ENCODE measurements at regions not wholly inside any gene's neighbourhood (a gene's known extent, or its start where the extent isn't known, plus 50 kb on each side); places are given as distances from the start of the nearest gene placed in this dataset.
"Not testable (repeated sequence)": the region's sequence is repeated elsewhere in the genome, so short reads cannot be mapped to it uniquely, and the experiment has no call there.

GRCh38 chr2:16200554-16201193 lies 260.3 kb downstream of the MYCN start:
- DNase-seq (ENCODE audit: low read depth): no peak

- no peak for DNase-seq (ENCODE audit: low read depth)
These were observed 259.7 kb downstream of the MYCN start for GRCh38 chr2:16199882-16200553.

- DNase-seq (ENCODE audit: low read depth): not testable (repeated sequence)
These were observed 258.9 kb downstream of the MYCN start for GRCh38 chr2:16199241-16199640.

- DNase-seq (ENCODE audit: low read depth): no peak
These were observed 258.0 kb downstream of the MYCN start for GRCh38 chr2:16198166-16198912.

GRCh38 chr2:16197504-16198147 lies 257.3 kb downstream of the MYCN start:
- DNase-seq (ENCODE audit: low read depth): no peak

GRCh38 chr2:16196687-16197503 lies 256.5 kb downstream of the MYCN start:
- DNase-seq (ENCODE audit: low read depth): no peak

- DNase-seq (ENCODE audit: low read depth): no peak
These were observed 255.3 kb downstream of the MYCN start for GRCh38 chr2:16195681-16196070.

GRCh38 chr2:16194931-16195680 lies 254.8 kb downstream of the MYCN start:
- DNase-seq (ENCODE audit: low read depth): no peak

GRCh38 chr2:16194530-16194929 lies 254.2 kb downstream of the MYCN start:
- no peak for DNase-seq (ENCODE audit: low read depth)

GRCh38 chr2:16194096-16194390 lies 253.7 kb downstream of the MYCN start:
- no peak for DNase-seq (ENCODE audit: low read depth)

GRCh38 chr2:16192416-16193216 lies 252.3 kb downstream of the MYCN start:
- no peak for DNase-seq (ENCODE audit: low read depth)

- no peak for DNase-seq (ENCODE audit: low read depth)
These were observed 251.3 kb downstream of the MYCN start for GRCh38 chr2:16191431-16192200.

- no peak for DNase-seq (ENCODE audit: low read depth)
These were observed 250.3 kb downstream of the MYCN start for GRCh38 chr2:16190446-16191270.

- DNase-seq (ENCODE audit: low read depth): no peak
These were observed 249.4 kb downstream of the MYCN start for GRCh38 chr2:16189836-16190160.

- no peak for DNase-seq (ENCODE audit: low read depth)
These were observed 248.9 kb downstream of the MYCN start for GRCh38 chr2:16189029-16189835.

GRCh38 chr2:16188261-16188890 lies 248.0 kb downstream of the MYCN start:
- no peak for DNase-seq (ENCODE audit: low read depth)

- no peak for DNase-seq (ENCODE audit: low read depth)
These were observed 247.1 kb downstream of the MYCN start for GRCh38 chr2:16187482-16187817.

All from iris pigment epithelial cell (primary cell).